ENCODE measurements at regions not wholly inside any gene's neighbourhood (a gene's known extent, or its start where the extent isn't known, plus 50 kb on each side); places are given as distances from the start of the nearest gene placed in this dataset.

DNA sequence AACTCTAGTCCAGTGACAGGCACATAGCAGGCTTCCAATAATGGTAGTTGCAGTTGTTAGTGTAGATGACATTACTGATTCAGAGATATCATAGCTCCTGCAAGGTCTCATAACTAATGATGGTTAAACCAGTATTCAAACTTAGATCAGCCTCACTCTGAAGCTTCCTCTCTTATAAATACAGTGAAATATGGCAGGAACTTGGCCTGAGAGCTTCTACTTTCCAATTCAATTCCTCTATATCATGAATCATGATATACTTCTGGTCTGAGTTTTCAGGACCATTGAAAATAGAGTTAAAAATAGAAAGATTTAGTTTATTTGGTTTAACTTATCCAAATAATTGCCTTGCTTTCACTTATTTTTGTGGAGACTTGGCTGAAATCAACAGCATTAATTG lies 167.5 kb upstream of the NOVA1 start:
- H3K79me1 ChIP-seq (ENCODE audit: low read depth, low read length) = no peaks in the 10 kb centered on the region
- no peak overlapping the region for H2AK5ac ChIP-seq (ENCODE audit: low read depth, low read length)
- H2BK15ac ChIP-seq (ENCODE audit: low read length) = no peak overlapping the region
- no peak overlapping the region for H3K23ac ChIP-seq (ENCODE audit: low read depth, low read length, poor library complexity)
- no peaks in the 10 kb centered on the region for H3K36me3 ChIP-seq (replicated peaks in 1 of 2; ENCODE audit: control insufficient read depth in 2 of 2, insufficient read depth in 2 of 2, low read length in 2 of 2)
- H3K18ac ChIP-seq (ENCODE audit: low read length) = no peak overlapping the region
- H2BK5ac ChIP-seq (ENCODE audit: low read length) = no peak overlapping the region
- no peak overlapping the region for H2BK120ac ChIP-seq (ENCODE audit: low read depth, low read length)
- H2AFZ ChIP-seq (ENCODE audit: low read length) = peak overlapping the region; percentile 30
- H3K14ac ChIP-seq (ENCODE audit: low read length) = no peak overlapping the region
- no peaks in the 10 kb centered on the region for H3K9me3 ChIP-seq (replicated peaks in 1 of 2; ENCODE audit: control insufficient read depth in 2 of 2, insufficient read depth in 1 of 2, low read depth in 1 of 2, low read length in 2 of 2)
- H3K4ac ChIP-seq (ENCODE audit: low read length) = no peak overlapping the region
- H4K91ac ChIP-seq (ENCODE audit: low read depth, low read length, poor library complexity) = no peak overlapping the region
- no peak overlapping the region for H3K27ac ChIP-seq (replicated peaks; ENCODE audit: low read length)
- peaks cover 1 to 7% of the 10 kb centered on the region in 2 donors for H3K4me1 ChIP-seq (ENCODE audit: control insufficient read depth in 2 of 2, insufficient read depth in 1 of 2, low read depth in 1 of 2, low read length in 2 of 2)
- H3K9ac ChIP-seq (ENCODE audit: low read depth, low read length, poor library complexity) = no peak overlapping the region
- no peak overlapping the region for H2BK12ac ChIP-seq (ENCODE audit: low read length)
- no peak for DNase-seq (ENCODE audit: low spot score)
- H3K4me2 ChIP-seq (ENCODE audit: insufficient read depth, low read length, poor library complexity, severe bottlenecking) = no peak overlapping the region
- H3K27me3 ChIP-seq (ENCODE audit: control insufficient read depth in 3 of 3, insufficient read depth in 3 of 3, low read depth in 1 of 3, low read length in 3 of 3) = no peaks in the 10 kb centered on the region
- H3K4me3 ChIP-seq (ENCODE audit: low read length in 2 of 2) = no peak overlapping the region
- H4K8ac ChIP-seq (ENCODE audit: low read depth, low read length) = no peak overlapping the region

DNA sequence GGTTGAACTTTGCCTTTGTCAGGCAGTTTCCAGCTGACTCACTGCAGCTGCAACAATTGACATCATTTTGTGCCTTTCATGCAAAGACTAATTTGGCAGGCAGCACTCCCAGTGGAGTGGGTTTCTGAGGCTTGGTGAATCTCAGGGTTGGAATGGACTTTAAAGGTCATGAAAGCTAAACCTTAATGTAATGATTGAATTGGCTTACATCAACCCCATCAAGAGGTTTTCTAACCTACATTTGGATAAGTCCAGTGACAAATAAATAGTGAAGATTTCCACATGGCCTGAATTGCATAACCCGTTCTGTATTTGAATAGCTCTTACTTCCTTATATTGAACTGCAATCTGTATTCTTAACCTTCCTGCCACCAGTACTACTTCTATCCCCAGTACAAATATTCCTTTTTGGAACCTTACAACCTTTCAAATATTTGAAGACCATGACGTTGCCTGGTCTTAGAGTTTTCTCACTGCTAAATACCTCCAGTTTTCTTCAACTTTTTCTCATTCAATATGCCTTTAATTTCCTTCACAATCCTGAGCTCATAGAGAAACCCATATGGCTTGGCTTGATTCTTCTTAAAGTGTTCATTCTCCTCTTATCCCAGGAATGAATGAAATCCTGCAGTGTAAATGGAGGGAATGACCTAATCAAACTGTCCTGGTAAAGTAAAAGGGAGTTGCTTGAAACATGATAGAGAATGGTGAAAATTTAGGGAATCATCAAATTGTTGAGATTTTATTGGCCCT lies 168.1 kb upstream of the NOVA1 start:
- no peak overlapping the region for H4K8ac ChIP-seq (ENCODE audit: low read depth, low read length)
- H3K18ac ChIP-seq (ENCODE audit: low read length) = no peak overlapping the region
- H3K9me3 ChIP-seq (replicated peaks in 1 of 2; ENCODE audit: control insufficient read depth in 2 of 2, insufficient read depth in 1 of 2, low read depth in 1 of 2, low read length in 2 of 2) = no peaks in the 10 kb centered on the region
- no peak overlapping the region for H2BK15ac ChIP-seq (ENCODE audit: low read length)
- H3K4me1 ChIP-seq (ENCODE audit: control insufficient read depth in 2 of 2, insufficient read depth in 1 of 2, low read depth in 1 of 2, low read length in 2 of 2) = peaks cover 1 to 7% of the 10 kb centered on the region in 2 donors
- no peak overlapping the region for H4K91ac ChIP-seq (ENCODE audit: low read depth, low read length, poor library complexity)
- no peak overlapping the region for H3K4me3 ChIP-seq (ENCODE audit: low read length in 2 of 2)
- no peak overlapping the region for H3K4me2 ChIP-seq (ENCODE audit: insufficient read depth, low read length, poor library complexity, severe bottlenecking)
- no peaks in the 10 kb centered on the region for H3K36me3 ChIP-seq (replicated peaks in 1 of 2; ENCODE audit: control insufficient read depth in 2 of 2, insufficient read depth in 2 of 2, low read length in 2 of 2)
- no peak overlapping the region for H3K9ac ChIP-seq (ENCODE audit: low read depth, low read length, poor library complexity)
- no peak overlapping the region for H2BK5ac ChIP-seq (ENCODE audit: low read length)
- no peak overlapping the region for H2BK120ac ChIP-seq (ENCODE audit: low read depth, low read length)
- H3K23ac ChIP-seq (ENCODE audit: low read depth, low read length, poor library complexity) = no peak overlapping the region
- no peaks in the 10 kb centered on the region for H3K27me3 ChIP-seq (ENCODE audit: control insufficient read depth in 3 of 3, insufficient read depth in 3 of 3, low read depth in 1 of 3, low read length in 3 of 3)
- no CpG with 5 or more reads among the region's 2 CpGs for WGBS, 2 donors (ENCODE audit: extremely low coverage in 2 of 2, insufficient read length in 2 of 2, insufficient replicate concordance in 1 of 2)
- peak; percentile 30 for DNase-seq (ENCODE audit: low spot score)
- no peaks in the 10 kb centered on the region for H3K79me1 ChIP-seq (ENCODE audit: low read depth, low read length)
- H3K27ac ChIP-seq (replicated peaks; ENCODE audit: low read length) = no peak overlapping the region
- H3K14ac ChIP-seq (ENCODE audit: low read length) = no peak overlapping the region
- H2BK12ac ChIP-seq (ENCODE audit: low read length) = no peak overlapping the region
- no peak overlapping the region for H3K4ac ChIP-seq (ENCODE audit: low read length)
- H2AK5ac ChIP-seq (ENCODE audit: low read depth, low read length) = no peak overlapping the region
- peak overlapping the region; percentile 30 for H2AFZ ChIP-seq (ENCODE audit: low read length)

DNA sequence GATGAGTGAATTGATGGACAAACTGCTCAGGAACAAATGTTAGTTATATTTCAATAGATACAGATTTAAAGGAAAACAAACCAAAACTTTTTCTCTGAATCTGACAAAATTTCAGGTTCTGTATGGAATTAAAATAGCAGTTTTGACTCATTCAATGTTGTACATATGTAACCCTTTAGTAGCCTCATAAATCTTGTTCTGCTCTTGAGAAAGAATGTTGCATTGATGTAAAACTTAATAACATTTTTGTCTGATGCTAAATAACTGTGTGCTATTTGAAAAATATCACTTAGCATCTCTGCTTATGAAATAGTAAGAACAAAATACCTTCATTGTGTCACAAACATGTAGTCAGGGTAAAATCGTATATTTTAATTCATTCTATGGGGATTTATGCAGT lies 168.9 kb upstream of the NOVA1 start:
- Histone ChIP-seq H3K36me3 (replicated peaks in 1 of 2; ENCODE audit: control insufficient read depth in 2 of 2, insufficient read depth in 2 of 2, low read length in 2 of 2) (no peaks in the 10 kb centered on the region), H2BK15ac (ENCODE audit: low read length) (no peak overlapping the region)
- no CpG with 5 or more reads among the region's 1 CpG for WGBS, 2 donors (ENCODE audit: extremely low coverage in 2 of 2, insufficient read length in 2 of 2, insufficient replicate concordance in 1 of 2)

DNA sequence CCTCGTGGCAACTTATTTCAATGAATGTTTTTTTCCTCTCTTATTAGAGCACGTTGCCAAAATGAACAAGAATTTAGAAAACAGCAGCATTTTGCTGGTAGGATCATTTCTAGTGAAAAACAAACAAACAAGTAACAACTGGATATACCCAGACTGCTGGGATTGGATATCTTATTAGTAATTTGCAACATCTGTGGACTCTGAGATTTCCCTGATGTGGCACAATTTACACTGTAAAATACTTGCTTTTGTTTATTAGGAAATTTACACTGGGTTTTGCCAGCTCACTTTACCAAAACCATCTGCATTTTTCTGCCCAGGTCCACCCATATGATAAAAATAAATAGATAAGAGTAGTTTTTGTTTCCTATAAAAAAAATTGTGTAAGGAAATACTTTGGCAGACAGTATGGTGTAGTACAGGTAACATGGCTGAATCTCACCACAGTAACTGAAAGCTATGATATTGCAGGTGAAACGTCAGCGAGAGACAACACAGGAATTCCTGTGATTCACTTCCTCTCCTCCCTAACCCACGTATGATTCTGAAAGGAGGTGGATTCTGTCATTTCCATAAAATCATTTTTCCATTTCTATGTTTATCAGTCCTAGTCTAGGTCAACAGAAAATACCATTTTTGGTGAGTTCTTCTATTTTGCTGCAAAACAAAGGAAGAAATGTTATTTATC lies 176.2 kb upstream of the NOVA1 start:
- H3K27ac ChIP-seq (replicated peaks; ENCODE audit: low read length) = no peak overlapping the region
- H3K4ac ChIP-seq (ENCODE audit: low read length) = no peak overlapping the region
- peaks cover 0 to 11% of the 10 kb centered on the region in 2 donors for H3K4me1 ChIP-seq (ENCODE audit: control insufficient read depth in 2 of 2, insufficient read depth in 1 of 2, low read depth in 1 of 2, low read length in 2 of 2)
- H4K91ac ChIP-seq (ENCODE audit: low read depth, low read length, poor library complexity) = no peak overlapping the region
- no peak overlapping the region for H3K14ac ChIP-seq (ENCODE audit: low read length)
- H2BK12ac ChIP-seq (ENCODE audit: low read length) = no peak overlapping the region
- no CpG with 5 or more reads among the region's 5 CpGs for WGBS, 2 donors (ENCODE audit: extremely low coverage in 2 of 2, insufficient read length in 2 of 2, insufficient replicate concordance in 1 of 2)
- no peak overlapping the region for H2AFZ ChIP-seq (ENCODE audit: low read length)
- no peak overlapping the region for H3K9ac ChIP-seq (ENCODE audit: low read depth, low read length, poor library complexity)
- no peak overlapping the region for H3K18ac ChIP-seq (ENCODE audit: low read length)
- no peak overlapping the region for H3K23ac ChIP-seq (ENCODE audit: low read depth, low read length, poor library complexity)
- H2BK5ac ChIP-seq (ENCODE audit: low read length) = no peak overlapping the region
- no peak overlapping the region for H2AK5ac ChIP-seq (ENCODE audit: low read depth, low read length)
- no peak overlapping the region for H4K8ac ChIP-seq (ENCODE audit: low read depth, low read length)
- no peak overlapping the region for H3K4me2 ChIP-seq (ENCODE audit: insufficient read depth, low read length, poor library complexity, severe bottlenecking)
- H3K4me3 ChIP-seq (ENCODE audit: low read length in 2 of 2) = no peak overlapping the region
- no peak overlapping the region for H2BK15ac ChIP-seq (ENCODE audit: low read length)
- H3K36me3 ChIP-seq (replicated peaks in 1 of 2; ENCODE audit: control insufficient read depth in 2 of 2, insufficient read depth in 2 of 2, low read length in 2 of 2) = no peaks in the 10 kb centered on the region
- H3K9me3 ChIP-seq (replicated peaks in 1 of 2; ENCODE audit: control insufficient read depth in 2 of 2, insufficient read depth in 1 of 2, low read depth in 1 of 2, low read length in 2 of 2) = no peaks in the 10 kb centered on the region
- no peaks in the 10 kb centered on the region for H3K27me3 ChIP-seq (ENCODE audit: control insufficient read depth in 3 of 3, insufficient read depth in 3 of 3, low read depth in 1 of 3, low read length in 3 of 3)
- no peak overlapping the region for H2BK120ac ChIP-seq (ENCODE audit: low read depth, low read length)
- no peak for DNase-seq (ENCODE audit: low spot score)
- H3K79me1 ChIP-seq (ENCODE audit: low read depth, low read length) = no peaks in the 10 kb centered on the region

More for the DNA sequence above, 168.9 kb upstream of the NOVA1 start:
- H3K18ac ChIP-seq (ENCODE audit: low read length) = no peak overlapping the region
- no peak overlapping the region for H3K23ac ChIP-seq (ENCODE audit: low read depth, low read length, poor library complexity)
- no peak overlapping the region for H4K8ac ChIP-seq (ENCODE audit: low read depth, low read length)
- no peak overlapping the region for H3K4ac ChIP-seq (ENCODE audit: low read length)
- H3K27me3 ChIP-seq (ENCODE audit: control insufficient read depth in 3 of 3, insufficient read depth in 3 of 3, low read depth in 1 of 3, low read length in 3 of 3) = no peaks in the 10 kb centered on the region
- H3K4me3 ChIP-seq (ENCODE audit: low read length in 2 of 2) = no peak overlapping the region
- no peaks in the 10 kb centered on the region for H3K9me3 ChIP-seq (replicated peaks in 1 of 2; ENCODE audit: control insufficient read depth in 2 of 2, insufficient read depth in 1 of 2, low read depth in 1 of 2, low read length in 2 of 2)
- no peak overlapping the region for H3K27ac ChIP-seq (replicated peaks; ENCODE audit: low read length)
- H4K91ac ChIP-seq (ENCODE audit: low read depth, low read length, poor library complexity) = no peak overlapping the region
- H2BK12ac ChIP-seq (ENCODE audit: low read length) = no peak overlapping the region
- no peak overlapping the region for H3K14ac ChIP-seq (ENCODE audit: low read length)
- H2BK5ac ChIP-seq (ENCODE audit: low read length) = no peak overlapping the region
- H3K4me1 ChIP-seq (ENCODE audit: control insufficient read depth in 2 of 2, insufficient read depth in 1 of 2, low read depth in 1 of 2, low read length in 2 of 2) = peaks cover 1 to 7% of the 10 kb centered on the region in 2 donors
- no peaks in the 10 kb centered on the region for H3K79me1 ChIP-seq (ENCODE audit: low read depth, low read length)
- H3K4me2 ChIP-seq (ENCODE audit: insufficient read depth, low read length, poor library complexity, severe bottlenecking) = no peak overlapping the region
- H2BK120ac ChIP-seq (ENCODE audit: low read depth, low read length) = no peak overlapping the region
- no peak for DNase-seq (ENCODE audit: low spot score)
- H2AK5ac ChIP-seq (ENCODE audit: low read depth, low read length) = no peak overlapping the region
- no peak overlapping the region for H2AFZ ChIP-seq (ENCODE audit: low read length)
- H3K9ac ChIP-seq (ENCODE audit: low read depth, low read length, poor library complexity) = no peak overlapping the region

Measured in neuronal stem cell (in vitro differentiated cells).